ENCODE measurements at regions not wholly inside any gene's neighbourhood (a gene's known extent, or its start where the extent isn't known, plus 50 kb on each side); places are given as distances from the start of the nearest gene placed in this dataset.

GRCh38 chr16:52103791-52104190 is 443.2 kb downstream of the TOX3 start:
- no peak for DNase-seq (ENCODE audit: low spot score)

GRCh38 chr16:52101246-52101645 is 445.7 kb downstream of the TOX3 start:
- DNase-seq (ENCODE audit: low spot score): no peak

GRCh38 chr16:52099382-52099781 is 447.6 kb downstream of the TOX3 start:
- no peak for DNase-seq (ENCODE audit: low spot score)

DNA sequence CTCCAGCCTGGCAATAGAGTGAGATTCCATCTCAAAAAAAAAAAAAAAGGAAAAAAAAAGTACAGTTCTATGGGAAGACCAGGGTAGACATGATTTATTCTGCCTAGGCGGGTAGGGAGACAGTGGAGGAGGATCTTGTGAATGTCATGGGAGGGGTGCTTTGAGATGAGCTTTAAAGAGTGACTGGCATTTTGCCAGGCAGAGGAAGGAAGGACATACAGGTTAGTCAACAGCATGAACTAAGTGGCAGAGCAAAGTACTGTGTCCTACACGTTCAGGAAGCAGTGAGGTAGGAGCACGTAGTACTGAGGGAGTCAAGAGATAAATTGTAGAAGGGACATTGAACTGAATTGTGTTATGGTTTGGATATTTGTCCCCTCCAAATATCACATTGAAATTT is 451.5 kb downstream of the TOX3 start:
- no peak for DNase-seq (ENCODE audit: low spot score)

DNA sequence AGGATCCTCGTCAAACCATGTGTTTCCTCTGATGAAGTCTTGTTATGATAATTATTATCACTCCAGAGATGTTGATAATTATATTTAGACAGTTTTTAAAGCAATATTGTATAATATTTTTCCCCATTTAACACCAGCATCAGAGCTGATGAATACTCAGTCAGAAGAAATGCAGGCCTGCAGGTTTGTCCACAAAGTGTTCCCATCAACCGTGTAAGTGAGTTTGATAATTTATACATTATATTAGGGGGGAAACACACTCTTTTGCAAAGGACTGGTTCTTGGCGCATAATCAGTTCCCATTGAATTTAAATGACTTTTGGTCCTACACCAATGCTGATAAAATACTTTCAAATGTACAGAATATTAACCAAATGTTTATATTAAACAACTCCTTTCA is 454.8 kb downstream of the TOX3 start:
- no peak for DNase-seq (ENCODE audit: low spot score)

DNA sequence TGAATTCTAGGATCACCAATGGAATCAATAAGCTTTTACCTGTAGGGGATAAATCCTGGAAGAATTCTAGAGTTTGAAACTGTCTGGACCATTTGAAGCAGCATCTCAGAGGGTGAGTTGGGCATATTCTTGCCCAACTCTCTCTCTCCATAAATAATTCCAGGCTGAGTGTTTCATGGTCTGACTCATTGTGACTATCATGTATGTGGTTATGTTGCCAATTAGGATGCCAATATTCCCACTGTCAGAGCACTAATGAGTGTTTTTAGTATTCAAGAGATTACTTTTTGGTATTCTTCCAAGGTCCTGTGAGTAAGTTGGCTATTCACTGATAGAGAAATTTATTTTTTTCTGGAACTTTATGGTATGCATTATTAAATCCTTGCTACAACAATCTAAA is 456.9 kb downstream of the TOX3 start:
- DNase-seq (ENCODE audit: low spot score): no peak

- no peak for DNase-seq (ENCODE audit: low spot score)
Observed at GRCh38 chr16:52089476-52089875, 457.5 kb downstream of the TOX3 start.

DNA sequence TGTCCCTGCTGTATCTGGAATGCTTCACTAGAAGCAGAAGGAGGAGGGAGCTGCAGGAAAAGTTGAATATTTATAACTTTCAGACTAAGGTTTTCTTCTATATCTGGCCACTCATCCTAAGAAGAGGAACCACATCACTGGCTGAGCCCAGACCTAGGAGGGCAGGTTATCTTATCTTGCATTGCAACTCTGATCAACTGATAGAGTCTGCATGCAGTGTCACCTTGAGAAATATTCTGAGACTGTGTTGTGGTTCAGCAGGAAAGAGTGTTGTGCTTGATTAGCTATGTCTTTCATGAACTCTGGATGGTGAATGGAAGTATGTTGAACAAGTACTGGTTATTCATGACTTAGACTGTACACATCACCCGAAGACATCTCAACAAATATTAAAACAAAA is 460.0 kb downstream of the TOX3 start:
- no peak for DNase-seq (ENCODE audit: low spot score)

GRCh38 chr16:52078716-52079655 is 468.0 kb downstream of the TOX3 start:
- DNase-seq (ENCODE audit: low spot score): no peak

- no peak for DNase-seq (ENCODE audit: low spot score)
Observed at GRCh38 chr16:52077607-52078006, 469.3 kb downstream of the TOX3 start.

DNA sequence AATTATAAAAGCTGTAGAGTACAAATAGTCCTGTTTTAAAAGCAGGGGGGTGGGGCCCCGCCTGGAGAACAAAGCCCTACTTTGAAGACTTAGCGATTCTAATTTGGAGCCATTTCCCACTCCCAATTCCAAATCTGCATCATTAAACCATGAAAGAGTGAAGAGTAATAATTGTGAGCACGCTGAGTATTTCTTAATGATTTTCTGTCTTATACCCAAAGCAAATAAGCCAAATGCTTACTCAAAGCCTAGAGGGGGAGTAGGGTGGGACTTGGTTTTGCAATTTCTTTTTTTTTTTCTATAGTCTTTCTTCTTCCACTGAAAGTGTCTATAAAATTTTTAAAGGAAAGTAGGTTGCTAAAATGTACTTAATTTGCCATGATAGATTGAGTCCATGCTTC is 470.1 kb downstream of the TOX3 start:
- no peak for DNase-seq (ENCODE audit: low spot score)

- DNase-seq (ENCODE audit: low spot score): no peak
Observed at GRCh38 chr16:52076332-52076731, 470.6 kb downstream of the TOX3 start.

- DNase-seq (ENCODE audit: low spot score): no peak
Observed at GRCh38 chr16:52074133-52074532, 472.8 kb downstream of the TOX3 start.

- DNase-seq (ENCODE audit: low spot score): no peak
Observed at GRCh38 chr16:52073024-52073423, 473.9 kb downstream of the TOX3 start.

DNA sequence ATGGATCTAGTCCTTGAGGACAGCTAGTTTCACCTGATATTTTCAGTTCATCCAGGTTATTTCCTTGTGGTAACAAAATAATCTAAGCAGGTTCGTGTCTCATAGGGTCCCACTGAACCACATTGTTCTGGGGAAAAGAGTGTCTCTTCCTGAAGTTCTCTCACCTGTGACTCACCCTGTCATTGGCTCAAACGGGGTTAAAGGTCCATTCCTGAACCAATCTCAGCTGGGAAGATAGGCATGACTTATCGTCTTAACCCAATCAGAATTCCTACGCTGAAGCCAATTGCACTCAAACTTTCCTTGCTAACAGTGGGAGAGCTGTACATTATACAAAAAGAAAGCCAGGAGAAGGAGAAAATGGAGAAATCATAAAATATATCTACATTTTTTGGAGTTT is 475.8 kb downstream of the TOX3 start:
- DNase-seq (ENCODE audit: low spot score): no peak

DNA sequence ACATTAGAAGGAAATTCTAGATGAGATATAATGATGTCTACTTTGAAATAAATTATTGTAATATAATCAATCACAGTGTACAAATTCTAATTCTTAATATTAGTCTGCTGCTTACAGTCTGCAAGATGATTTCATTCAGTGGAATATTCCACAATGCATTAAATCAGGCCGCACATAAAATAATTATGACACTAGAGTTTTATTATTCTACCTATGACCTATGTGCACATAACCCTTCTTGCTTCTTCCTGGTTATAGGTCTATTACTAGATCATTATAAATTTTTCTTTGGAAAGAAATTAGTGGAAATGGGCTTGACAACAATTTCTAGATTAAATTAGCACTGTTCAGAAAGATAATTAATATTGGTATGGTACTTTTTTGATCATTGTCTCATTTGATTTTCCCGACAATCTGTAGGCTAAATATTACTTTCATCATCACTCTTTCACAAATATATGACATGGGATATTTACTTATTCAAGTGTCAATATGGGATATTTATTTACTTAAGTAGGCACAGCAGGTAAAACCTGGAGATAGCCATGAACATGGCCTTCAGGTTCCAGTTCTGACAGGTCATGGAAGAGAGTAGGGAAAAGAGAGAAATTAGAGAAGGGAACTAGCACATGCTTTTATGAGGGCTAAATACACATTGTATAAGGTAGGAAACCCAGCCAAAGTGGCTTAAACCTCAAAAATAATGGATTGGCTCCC is 476.4 kb downstream of the TOX3 start:
- no peak for DNase-seq (ENCODE audit: low spot score)

DNA sequence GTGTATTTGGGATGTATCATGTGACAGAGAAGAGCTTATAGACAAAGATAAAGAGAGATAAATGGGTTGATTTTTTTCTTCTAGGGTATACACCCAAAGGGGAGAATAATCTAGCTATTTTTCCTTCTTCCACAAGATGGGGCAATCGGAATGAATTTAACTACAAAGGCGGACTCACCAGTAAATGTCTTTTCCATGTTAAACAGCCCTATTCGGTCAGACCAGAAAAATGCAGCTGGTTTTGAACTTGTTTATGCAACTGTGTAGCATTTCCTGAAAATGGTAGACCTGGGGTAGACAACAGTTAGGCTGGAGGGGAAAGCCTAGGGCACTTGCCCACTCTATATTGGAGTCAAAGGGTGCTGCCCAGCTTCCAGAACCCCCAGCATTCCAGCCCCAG is 477.1 kb downstream of the TOX3 start:
- DNase-seq (ENCODE audit: low spot score): no peak

GRCh38 chr16:52068447-52069074 is 478.4 kb downstream of the TOX3 start:
- DNase-seq (ENCODE audit: low spot score): peak; percentile 50

- no peak for DNase-seq (ENCODE audit: low spot score)
Observed at GRCh38 chr16:52066962-52067361, 480.0 kb downstream of the TOX3 start.

DNA sequence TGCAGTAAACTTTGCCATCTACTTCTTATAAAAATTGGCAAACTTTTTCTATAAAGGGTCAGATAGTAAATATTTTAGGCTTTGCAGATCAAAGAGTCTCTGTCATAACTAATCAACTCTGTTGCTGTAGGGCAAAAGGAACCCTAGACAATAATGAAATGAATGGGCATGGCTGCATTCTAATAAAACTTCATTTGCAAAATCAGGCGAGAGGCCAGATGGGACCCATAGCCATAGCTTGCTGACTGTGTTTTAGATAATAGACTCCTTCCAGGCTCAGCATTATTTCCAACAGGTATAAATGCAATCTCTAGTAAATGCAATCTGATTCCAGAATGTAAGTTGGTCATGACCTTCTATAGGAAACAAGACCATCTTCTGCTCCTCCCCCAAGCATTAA is 490.7 kb downstream of the TOX3 start:
- no peak for DNase-seq (ENCODE audit: low spot score)

DNA sequence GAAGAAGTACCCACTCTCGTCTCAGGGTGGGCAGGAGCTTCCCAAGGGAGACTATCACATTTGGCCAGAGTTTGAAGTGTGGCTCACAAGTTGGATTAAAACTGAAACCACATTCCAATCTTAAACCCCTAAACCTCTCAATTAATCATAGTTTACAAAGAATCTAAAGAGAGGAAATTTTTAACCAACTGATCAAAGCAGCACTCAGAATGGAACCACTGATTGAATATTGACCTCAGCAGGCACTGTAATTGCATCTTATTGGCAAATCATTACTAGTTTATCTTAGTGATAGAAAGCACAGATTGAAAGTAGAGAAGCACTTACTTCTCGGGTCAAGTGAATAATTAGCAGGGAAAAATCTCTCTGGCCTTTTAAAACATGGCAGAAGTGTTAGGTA is 491.6 kb downstream of the TOX3 start:
- no peak for DNase-seq (ENCODE audit: low spot score)

- no peak for DNase-seq (ENCODE audit: low spot score)
Observed at GRCh38 chr16:52054326-52054725, 492.6 kb downstream of the TOX3 start.

DNA sequence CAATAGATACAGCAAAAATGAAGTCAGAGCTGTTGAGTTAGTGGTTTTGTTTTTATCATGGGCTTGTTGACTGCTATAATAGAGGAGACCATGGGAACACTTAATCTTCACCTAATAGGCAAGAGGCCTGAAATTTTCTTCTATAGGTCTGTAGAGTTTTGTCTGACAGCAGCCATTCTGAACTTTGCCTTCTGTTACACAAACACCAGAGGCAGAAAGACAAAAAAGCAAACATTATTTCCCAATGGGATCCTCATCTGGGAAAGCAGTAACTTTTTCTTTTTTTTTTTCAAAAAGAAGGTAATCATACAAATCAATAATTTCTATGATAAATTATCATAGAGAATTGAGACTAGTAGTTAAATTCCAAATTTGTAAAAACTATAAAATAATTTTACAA is 494.1 kb downstream of the TOX3 start:
- DNase-seq (ENCODE audit: low spot score): no peak

Data from ecto neural progenitor cell (in vitro differentiated cells).